ENCODE measurements at regions not wholly inside any gene's neighbourhood (a gene's known extent, or its start where the extent isn't known, plus 50 kb on each side); places are given as distances from the start of the nearest gene placed in this dataset.

- TF ChIP-seq ZNF217 (CRISPR knock-in tag; IDR thresholded peaks at IDR 0.05): no peak
- TF ChIP-seq CBFB (CRISPR knock-in tag; IDR thresholded peaks at IDR 0.05): no peak
These were observed 528.9 kb downstream of the COL12A1 start (continued) for GRCh38 chr6:74676906-74677305.

GRCh38 chr6:74674377-74674776, 531.5 kb downstream of the COL12A1 start:
- H3K27me3 ChIP-seq (ENCODE audit: control insufficient read depth in 2 of 2, insufficient read depth in 2 of 2, low read length in 2 of 2): no peaks in the 10 kb centered on the region
- no peaks in the 10 kb centered on the region for H3K4me1 ChIP-seq (replicated peaks in 1 of 2; ENCODE audit: control insufficient read depth in 2 of 2, insufficient read depth in 2 of 2, low read length in 2 of 2)
- no peak for FAIRE-seq
- no peak overlapping the region for H3K4me3 ChIP-seq
- H3K36me3 ChIP-seq (ENCODE audit: control insufficient read depth, insufficient read depth, low read length): no peaks in the 10 kb centered on the region
- no peaks in the 10 kb centered on the region for H4K20me1 ChIP-seq (replicated peaks; ENCODE audit: control insufficient read depth, insufficient read depth, low read length)
- no peak overlapping the region for H3K27ac ChIP-seq (ENCODE audit: extremely low read depth, low read depth, low read length)
- no peak overlapping the region for H3K4me2 ChIP-seq (ENCODE audit: insufficient read depth, low read length)
- no peaks in the 10 kb centered on the region for H3K9me3 ChIP-seq (replicated peaks; ENCODE audit: control insufficient read depth, insufficient read depth, low read depth, low read length)
- no peak overlapping the region for H2AFZ ChIP-seq (ENCODE audit: low read depth, low read length)
- ATAC-seq: no peak
- no peaks in the 10 kb centered on the region for H3K9me1 ChIP-seq (ENCODE audit: control insufficient read depth, insufficient read depth, low read length)
- H3K9ac ChIP-seq (ENCODE audit: insufficient read depth in 1 of 2, low read depth in 2 of 2, low read length in 2 of 2): no peak overlapping the region
- intact Hi-C loops (cut with micrococcal nuclease) (no loop called here), in situ Hi-C loops (cut with MboI) (no loop called here)
- DNase-seq (ENCODE audit: extremely low read depth in 1 of 4, low spot score in 3 of 4): no peak
- no peaks in the 10 kb centered on the region for H3K79me2 ChIP-seq (ENCODE audit: control insufficient read depth, insufficient read depth, low read length)
- ChIA-PET CTCF (ENCODE audit: low intra/inter-chr PET ratio) (no interaction called here), POLR2A (no interaction called here)
- BruUV-seq (replicated peaks): no TSS peak
- TF ChIP-seq ZMIZ1 (IDR thresholded peaks at IDR 0.05; ENCODE audit: low read depth in 2 of 2, low read length in 2 of 2): no peak
- TF ChIP-seq CREB5 (CRISPR knock-in tag; IDR thresholded peaks at IDR 0.05): no peak
- no peak for TF ChIP-seq RERE (CRISPR knock-in tag; IDR thresholded peaks at IDR 0.05; ENCODE audit: borderline replicate concordance)
- TF ChIP-seq ZNF274 (IDR thresholded peaks at IDR 0.05; ENCODE audit: borderline replicate concordance, low read depth, low read length): no peak
- TF ChIP-seq ZHX1 (conservative IDR thresholded peaks at IDR 0.05; ENCODE audit: low read length): no peak

Data from K562 (cell line).